ENCODE measurements at regions not wholly inside any gene's neighbourhood (a gene's known extent, or its start where the extent isn't known, plus 50 kb on each side); places are given as distances from the start of the nearest gene placed in this dataset.

DNA sequence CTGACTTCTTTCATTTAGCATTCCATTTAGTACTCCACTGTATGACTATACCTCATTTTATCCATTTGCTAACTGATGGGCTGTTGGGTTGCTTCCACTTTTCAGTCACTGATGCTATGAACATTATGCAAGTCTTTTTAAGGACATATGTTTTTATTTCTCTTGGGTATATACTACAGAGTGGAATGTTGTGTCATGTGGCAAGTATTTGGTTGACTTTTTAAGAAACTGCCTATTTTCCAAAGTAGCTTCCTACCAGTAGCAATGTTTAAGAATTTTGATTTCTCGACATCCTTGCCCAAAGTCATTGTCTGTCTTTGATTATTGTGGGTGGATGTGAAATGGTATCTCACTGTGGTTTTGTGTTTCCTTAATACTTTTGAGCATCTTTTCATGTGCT lies 110.1 kb upstream of the TPM1 start:
- DNase-seq (ENCODE audit: low spot score) = no peak
- H3K27ac ChIP-seq (ENCODE audit: low read depth in 1 of 2, low read length in 2 of 2) = no peak overlapping the region
- no peak overlapping the region for H3K4me3 ChIP-seq (ENCODE audit: low read depth in 1 of 3, low read length in 3 of 3)
- H3K27me3 ChIP-seq (ENCODE audit: control insufficient read depth in 4 of 4, insufficient read depth in 4 of 4, low read length in 3 of 4) = no peaks in the 10 kb centered on the region
- TF ChIP-seq, protein P1, sequence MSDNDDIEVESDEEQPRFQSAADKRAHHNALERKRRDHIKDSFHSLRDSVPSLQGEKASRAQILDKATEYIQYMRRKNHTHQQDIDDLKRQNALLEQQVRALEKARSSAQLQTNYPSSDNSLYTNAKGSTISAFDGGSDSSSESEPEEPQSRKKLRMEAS (IDR thresholded peaks at IDR 0.05) = no peak
- TF ChIP-seq, protein P2, sequence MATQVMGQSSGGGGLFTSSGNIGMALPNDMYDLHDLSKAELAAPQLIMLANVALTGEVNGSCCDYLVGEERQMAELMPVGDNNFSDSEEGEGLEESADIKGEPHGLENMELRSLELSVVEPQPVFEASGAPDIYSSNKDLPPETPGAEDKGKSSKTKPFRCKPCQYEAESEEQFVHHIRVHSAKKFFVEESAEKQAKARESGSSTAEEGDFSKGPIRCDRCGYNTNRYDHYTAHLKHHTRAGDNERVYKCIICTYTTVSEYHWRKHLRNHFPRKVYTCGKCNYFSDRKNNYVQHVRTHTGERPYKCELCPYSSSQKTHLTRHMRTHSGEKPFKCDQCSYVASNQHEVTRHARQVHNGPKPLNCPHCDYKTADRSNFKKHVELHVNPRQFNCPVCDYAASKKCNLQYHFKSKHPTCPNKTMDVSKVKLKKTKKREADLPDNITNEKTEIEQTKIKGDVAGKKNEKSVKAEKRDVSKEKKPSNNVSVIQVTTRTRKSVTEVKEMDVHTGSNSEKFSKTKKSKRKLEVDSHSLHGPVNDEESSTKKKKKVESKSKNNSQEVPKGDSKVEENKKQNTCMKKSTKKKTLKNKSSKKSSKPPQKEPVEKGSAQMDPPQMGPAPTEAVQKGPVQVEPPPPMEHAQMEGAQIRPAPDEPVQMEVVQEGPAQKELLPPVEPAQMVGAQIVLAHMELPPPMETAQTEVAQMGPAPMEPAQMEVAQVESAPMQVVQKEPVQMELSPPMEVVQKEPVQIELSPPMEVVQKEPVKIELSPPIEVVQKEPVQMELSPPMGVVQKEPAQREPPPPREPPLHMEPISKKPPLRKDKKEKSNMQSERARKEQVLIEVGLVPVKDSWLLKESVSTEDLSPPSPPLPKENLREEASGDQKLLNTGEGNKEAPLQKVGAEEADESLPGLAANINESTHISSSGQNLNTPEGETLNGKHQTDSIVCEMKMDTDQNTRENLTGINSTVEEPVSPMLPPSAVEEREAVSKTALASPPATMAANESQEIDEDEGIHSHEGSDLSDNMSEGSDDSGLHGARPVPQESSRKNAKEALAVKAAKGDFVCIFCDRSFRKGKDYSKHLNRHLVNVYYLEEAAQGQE (IDR thresholded peaks at IDR 0.05) = no peak
- no peak for TF ChIP-seq HNF4A (conservative IDR thresholded peaks at IDR 0.05)
- no peak for TF ChIP-seq EGR1 (IDR thresholded peaks at IDR 0.05; ENCODE audit: low read depth in 2 of 2)
- no peak for TF ChIP-seq GABPA (IDR thresholded peaks at IDR 0.05 in 1 of 2, conservative IDR thresholded peaks at IDR 0.05 in 1 of 2)
- H3K9me3 ChIP-seq (ENCODE audit: control insufficient read depth in 4 of 4, low read length in 3 of 4) = no peaks in the 10 kb centered on the region
- H3K4me1 ChIP-seq (ENCODE audit: control insufficient read depth in 4 of 4, insufficient read depth in 4 of 4, low read length in 3 of 4) = peaks cover 6 to 18% (median 14%) of the 10 kb centered on the region in 4 donors
- WGBS = 8% methylated on average over 1 of the region's 1 CpG
- H3K9ac ChIP-seq (ENCODE audit: low read depth in 1 of 2, low read length in 2 of 2) = no peak overlapping the region
- no peaks in the 10 kb centered on the region for H3K36me3 ChIP-seq (ENCODE audit: control insufficient read depth in 4 of 4, insufficient read depth in 3 of 4, low read depth in 1 of 4, low read length in 3 of 4)

DNA sequence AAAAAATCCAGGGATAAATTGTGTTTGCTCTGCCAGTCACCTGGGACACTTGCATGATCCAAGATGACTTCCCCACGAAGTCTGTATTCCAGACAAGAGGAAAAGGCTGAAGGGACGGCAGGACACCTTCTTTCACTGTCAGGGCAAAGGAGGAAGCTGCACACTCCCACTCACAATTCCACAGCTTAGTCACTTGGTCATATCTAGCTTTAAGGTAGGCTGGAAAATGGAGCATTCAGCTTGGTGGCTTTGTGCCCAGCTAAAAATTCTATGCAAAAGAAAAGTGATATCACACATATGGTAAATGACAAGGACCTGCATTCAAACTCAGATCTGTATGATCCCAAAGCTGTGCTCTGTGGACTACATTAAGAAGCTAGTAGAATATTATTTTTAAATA lies 109.2 kb upstream of the TPM1 start:
- H3K9me3 ChIP-seq (ENCODE audit: control insufficient read depth in 4 of 4, low read length in 3 of 4) = no peaks in the 10 kb centered on the region
- H3K27ac ChIP-seq (ENCODE audit: low read depth in 1 of 2, low read length in 2 of 2) = no peak overlapping the region
- H3K4me3 ChIP-seq (ENCODE audit: low read depth in 1 of 3, low read length in 3 of 3) = no peak overlapping the region
- WGBS = 58% methylated on average over 2 of the region's 2 CpGs
- no peak for DNase-seq (ENCODE audit: low spot score)
- peaks cover 9 to 26% (median 17%) of the 10 kb centered on the region in 4 donors for H3K4me1 ChIP-seq (ENCODE audit: control insufficient read depth in 4 of 4, insufficient read depth in 4 of 4, low read length in 3 of 4)
- no peak overlapping the region for H3K9ac ChIP-seq (ENCODE audit: low read depth in 1 of 2, low read length in 2 of 2)
- H3K36me3 ChIP-seq (ENCODE audit: control insufficient read depth in 4 of 4, insufficient read depth in 3 of 4, low read depth in 1 of 4, low read length in 3 of 4) = no peaks in the 10 kb centered on the region
- no peaks in the 10 kb centered on the region for H3K27me3 ChIP-seq (ENCODE audit: control insufficient read depth in 4 of 4, insufficient read depth in 4 of 4, low read length in 3 of 4)
- TF ChIP-seq TAF1 (conservative IDR thresholded peaks at IDR 0.05) (no peak), FOXA1 (IDR thresholded peaks at IDR 0.05) (no peak), RXRA (IDR thresholded peaks at IDR 0.05) (no peak), JUND (IDR thresholded peaks at IDR 0.05) (no peak), GABPA (IDR thresholded peaks at IDR 0.05 in 1 of 2, conservative IDR thresholded peaks at IDR 0.05 in 1 of 2) (no peak), SP1 (IDR thresholded peaks at IDR 0.05) (no peak)
- TF ChIP-seq, protein P3, sequence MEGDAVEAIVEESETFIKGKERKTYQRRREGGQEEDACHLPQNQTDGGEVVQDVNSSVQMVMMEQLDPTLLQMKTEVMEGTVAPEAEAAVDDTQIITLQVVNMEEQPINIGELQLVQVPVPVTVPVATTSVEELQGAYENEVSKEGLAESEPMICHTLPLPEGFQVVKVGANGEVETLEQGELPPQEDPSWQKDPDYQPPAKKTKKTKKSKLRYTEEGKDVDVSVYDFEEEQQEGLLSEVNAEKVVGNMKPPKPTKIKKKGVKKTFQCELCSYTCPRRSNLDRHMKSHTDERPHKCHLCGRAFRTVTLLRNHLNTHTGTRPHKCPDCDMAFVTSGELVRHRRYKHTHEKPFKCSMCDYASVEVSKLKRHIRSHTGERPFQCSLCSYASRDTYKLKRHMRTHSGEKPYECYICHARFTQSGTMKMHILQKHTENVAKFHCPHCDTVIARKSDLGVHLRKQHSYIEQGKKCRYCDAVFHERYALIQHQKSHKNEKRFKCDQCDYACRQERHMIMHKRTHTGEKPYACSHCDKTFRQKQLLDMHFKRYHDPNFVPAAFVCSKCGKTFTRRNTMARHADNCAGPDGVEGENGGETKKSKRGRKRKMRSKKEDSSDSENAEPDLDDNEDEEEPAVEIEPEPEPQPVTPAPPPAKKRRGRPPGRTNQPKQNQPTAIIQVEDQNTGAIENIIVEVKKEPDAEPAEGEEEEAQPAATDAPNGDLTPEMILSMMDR (IDR thresholded peaks at IDR 0.05; ENCODE audit: low read depth, low read length, missing input control) = no peak
- TF ChIP-seq, protein P1 (IDR thresholded peaks at IDR 0.05) = no peak
- TF ChIP-seq, protein P2 (IDR thresholded peaks at IDR 0.05) = no peak

Measured in liver (tissue), 8 donors.